GM21381 (cell line): ENCODE measurements at regions not wholly inside any gene's neighbourhood (a gene's known extent, or its start where the extent isn't known, plus 50 kb on each side); places are given as distances from the start of the nearest gene placed in this dataset.

Source experiments
- ATAC-seq: cut with Tn5 transposase; IDR thresholded peaks from one replicate; pipeline ENCODE4 v1.9.1; 2021; ENCODE audit warnings: mild to moderate bottlenecking, moderate library complexity; ENCODE audit not compliant: unreplicated experiment

DNA sequence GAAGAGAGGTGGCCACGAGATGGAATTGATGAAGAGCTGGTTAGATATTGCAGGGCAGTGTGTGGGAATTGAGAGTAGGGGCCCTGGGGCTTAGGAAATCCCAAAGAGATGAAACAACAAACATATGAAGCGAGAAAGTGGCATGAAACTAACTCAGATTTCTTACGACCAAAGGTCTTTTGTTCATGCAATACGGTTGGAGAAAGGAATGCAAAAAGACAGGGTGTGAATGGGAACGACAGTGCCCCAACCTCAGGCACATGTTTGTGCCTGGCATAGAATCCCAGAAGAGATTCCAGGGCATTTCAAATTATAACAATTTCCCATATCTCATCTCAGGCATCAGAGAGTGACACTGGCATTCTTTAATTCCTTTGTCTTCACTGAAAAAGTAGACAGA is 199.2 kb downstream of the ACTL7B start:
- no peak for ATAC-seq

DNA sequence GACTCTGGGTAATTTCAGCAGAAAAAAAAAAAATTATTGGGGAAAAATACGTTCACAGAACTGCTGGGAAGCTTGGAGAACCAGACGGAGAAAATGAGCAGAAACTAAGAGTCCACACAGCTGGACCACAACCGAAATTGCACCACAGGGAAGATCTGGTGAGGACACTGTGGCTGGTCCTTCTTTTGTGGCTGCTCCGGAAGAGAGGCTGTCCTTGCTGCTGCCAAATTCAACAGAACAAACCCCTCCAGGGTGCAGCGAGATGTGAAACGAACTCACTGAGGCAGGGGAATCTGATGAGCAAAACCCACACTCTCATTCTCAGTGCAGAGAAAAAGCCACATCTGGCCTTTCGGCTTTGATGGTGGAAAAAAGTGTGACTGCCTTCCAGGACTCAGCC is 200.0 kb downstream of the ACTL7B start:
- ATAC-seq: no peak

DNA sequence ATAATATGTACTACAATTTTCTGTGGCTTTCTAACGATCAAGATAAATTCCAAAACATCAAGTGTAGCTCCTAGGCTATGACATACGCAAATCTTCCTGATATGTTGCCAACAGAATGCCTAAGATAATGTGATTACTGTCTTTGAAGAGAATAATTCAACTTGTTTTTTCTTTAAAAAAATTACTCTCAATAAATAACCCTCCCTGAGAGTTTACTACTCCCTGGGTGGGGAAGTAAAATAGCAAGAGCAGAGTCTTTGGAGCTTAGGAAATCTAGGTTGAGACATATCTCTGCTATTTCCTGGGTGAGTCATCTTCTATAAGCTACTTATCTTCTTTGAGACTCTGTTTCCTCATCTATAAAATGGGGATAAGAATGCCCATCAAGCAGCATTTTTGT is 201.2 kb downstream of the ACTL7B start:
- ATAC-seq: no peak

DNA sequence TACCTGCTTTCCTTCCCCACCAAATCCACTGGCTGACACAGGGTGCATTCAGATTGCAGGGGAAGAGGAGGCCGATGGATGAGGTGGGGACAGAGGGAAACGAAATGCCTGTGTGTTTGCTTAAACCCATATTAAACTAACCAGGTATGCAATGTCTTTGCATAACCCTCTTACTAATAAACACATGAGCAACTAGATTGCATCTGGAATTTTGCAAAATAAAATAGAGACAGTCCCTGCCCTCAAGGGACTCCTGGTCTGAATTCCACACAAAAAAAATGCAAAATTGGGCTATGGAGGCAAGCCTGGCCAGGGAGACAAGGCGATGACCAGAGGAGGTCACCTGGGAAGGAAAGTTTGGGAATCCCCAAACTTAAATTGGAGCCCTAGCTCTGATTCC is 202.9 kb downstream of the ACTL7B start:
- no peak for ATAC-seq

DNA sequence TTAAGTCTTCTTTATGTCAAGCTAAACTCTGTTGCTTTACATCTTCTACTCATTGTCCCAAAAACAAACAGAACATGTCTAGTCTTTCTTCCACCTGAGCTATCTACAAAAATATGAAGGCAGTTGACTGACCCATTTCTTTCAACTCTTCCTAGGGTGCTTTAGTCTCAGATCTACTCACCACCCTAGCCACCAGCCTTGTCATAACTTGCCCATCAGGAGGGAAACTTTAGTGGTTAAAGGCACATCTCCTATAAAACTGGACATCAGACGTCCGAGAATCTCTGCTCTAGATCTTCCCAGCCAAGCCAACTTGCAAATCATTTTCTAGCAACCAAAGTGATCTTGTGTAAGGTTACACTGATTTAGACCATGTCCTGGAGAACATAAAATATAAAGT is 205.0 kb downstream of the ACTL7B start:
- no peak for ATAC-seq

DNA sequence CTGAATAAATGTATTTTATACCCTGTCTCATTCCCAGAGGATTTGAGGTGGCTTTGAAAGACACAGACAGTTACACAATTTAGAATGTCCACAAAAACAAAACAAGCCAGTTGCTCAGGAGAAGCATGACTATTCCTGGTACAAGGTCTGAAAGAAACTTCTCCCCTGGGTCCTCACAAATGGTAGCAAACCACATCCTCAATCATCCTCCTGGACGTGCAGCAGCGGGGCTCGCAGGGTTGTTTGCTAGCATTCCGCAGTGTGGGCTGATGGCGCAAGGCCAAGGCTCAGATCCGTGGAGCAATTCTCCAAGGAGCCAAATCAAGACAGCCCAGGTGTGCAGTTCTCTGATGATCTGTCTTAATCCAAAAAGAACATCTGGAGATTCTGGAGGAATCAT is 210.3 kb downstream of the ACTL7B start:
- no peak for ATAC-seq

DNA sequence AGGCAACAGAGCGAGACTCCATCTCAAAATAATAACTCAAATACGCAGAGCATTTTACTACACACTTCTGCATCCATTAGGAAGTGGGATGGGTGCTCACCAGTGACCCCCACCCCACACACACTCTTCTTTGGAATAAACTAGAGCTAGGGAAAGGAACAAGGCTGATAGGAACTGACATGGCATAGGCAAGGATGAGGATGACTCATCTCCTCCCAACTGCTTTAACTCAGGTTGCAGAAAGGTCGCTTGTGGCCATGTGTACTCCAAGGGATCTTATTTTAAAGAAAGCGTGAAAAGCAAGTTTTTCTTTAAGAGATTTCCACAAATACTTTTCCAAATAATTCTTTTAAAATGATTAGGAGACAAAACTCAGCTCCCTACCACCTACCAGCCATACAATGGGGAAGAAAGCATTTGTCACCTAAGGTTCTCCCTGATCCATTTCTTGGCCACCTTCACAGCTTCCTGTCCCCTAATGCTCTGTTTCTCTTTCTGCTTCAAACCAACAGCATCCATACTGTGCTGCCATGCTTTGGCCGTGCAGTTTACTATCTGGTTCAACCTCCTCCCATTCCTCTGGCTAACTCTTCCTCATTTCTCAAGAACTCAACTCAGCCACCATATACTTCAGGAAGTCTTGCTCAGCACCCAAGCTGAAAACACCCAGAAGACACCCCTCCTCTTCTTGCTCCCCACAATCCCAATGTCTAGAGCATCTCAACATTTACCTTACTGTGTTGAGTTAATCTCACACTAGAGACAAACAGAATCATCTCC is 211.9 kb downstream of the ACTL7B start:
- ATAC-seq: no peak

DNA sequence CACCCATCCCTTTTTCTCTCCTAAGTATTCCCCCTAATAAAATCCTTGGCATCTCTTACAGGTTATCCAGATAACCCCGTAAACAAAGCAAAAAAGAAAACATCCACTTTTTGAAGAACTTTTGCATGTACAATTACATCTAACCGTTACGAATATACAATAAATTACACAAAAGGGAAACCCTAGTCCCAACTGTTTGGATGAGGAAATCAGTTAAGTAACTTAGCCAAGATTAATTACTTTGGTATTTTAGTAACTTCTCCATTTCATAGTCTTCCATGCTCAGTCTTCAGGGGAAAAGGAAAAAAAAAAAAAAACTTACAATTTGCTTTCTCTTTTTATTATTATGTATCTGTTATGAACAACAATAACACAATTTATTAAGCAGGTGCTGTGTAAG is 212.9 kb downstream of the ACTL7B start:
- ATAC-seq: no peak

DNA sequence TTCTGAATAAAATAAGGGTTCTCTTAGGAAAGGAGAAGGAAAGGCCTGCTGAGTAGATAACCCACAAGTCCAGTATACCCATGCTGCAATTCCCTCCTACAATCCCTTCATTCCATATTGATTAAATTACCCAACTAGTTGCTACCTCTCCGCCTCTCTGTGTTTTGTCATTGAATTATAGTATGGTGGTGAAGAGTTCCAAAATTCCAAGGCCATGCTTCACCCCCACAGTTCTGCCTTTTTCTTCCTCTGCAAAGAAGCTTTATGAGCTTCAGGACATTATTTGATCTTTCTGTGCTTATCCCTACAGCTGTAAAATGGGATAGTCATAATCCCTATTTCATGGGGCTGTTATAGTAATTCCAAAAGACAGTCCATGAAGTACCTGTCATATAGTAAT is 215.6 kb downstream of the ACTL7B start:
- ATAC-seq: no peak

DNA sequence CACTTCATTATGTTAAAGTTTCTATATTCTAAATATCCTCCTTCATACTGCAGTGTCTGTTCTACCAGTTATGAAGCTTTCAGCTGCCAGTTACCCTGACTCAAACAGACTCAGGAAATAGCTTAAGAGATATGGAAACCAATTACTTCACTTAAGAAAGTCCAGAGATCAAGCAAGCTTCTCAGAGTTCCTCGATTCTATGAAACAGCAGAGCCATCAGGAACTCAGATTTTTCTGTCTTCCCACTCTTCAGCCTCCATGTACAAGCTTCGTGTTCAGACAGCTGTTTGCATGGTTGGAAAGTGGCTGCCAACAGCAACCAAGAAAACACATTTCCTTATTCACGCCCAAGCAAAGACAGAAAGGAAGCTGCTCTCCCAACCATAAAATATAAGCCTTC is 216.1 kb downstream of the ACTL7B start:
- no peak for ATAC-seq

DNA sequence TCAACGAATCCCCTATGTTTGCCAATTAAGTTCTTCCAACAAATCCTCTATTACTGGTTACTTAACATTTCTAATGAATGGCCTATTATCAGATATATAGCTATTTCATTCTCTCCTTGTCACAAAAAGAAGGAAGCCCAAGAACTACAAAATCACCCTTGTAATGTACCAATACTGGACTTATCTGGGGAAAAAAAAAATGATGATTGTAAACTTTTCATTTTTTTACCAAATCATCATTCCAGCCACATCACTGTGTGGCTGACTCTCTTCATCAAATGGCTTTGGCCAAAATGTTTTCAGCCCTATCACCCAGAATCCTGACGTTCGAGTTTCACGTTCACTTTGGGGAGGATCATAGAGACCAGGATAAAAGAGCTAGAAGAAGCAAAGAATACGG is 216.7 kb downstream of the ACTL7B start:
- ATAC-seq: no peak

DNA sequence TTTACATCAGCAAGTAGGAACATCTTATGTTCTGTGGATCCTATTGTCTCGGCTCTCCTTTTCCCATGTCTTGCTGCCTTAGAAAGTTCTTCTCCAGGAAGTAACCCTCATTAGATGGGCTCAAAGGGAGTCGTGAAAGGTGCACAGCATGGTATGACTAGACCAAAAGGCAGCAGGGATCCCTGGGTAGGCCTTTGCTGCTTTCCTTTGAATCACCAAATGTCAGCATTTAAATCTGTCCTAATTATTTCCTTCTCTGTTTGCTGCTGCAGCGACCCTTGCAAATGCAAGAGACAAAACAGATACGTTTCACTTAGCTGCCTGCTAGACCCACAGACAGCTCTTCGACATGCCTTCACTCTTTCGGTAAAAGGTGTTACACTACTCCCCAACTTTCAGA is 218.4 kb downstream of the ACTL7B start:
- no peak for ATAC-seq

DNA sequence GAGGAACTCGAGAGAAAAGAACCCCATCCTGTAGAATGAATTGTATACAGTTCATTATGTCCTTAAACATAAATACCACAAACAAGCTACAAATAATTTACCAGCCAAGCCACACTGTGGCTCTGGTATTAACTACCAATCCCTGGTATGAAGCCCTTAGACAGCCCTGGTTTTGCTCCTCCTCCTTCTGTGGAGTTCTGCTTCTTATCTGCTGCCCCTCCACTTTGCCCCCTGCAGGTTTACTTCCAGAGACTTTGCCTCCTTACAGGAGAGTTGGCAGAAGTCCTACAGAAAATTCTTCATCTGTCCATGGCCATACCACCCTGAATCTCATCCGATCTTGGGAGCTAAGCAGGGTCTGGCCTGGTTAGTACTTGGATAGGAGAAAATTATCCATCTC is 219.8 kb downstream of the ACTL7B start:
- ATAC-seq: no peak

DNA sequence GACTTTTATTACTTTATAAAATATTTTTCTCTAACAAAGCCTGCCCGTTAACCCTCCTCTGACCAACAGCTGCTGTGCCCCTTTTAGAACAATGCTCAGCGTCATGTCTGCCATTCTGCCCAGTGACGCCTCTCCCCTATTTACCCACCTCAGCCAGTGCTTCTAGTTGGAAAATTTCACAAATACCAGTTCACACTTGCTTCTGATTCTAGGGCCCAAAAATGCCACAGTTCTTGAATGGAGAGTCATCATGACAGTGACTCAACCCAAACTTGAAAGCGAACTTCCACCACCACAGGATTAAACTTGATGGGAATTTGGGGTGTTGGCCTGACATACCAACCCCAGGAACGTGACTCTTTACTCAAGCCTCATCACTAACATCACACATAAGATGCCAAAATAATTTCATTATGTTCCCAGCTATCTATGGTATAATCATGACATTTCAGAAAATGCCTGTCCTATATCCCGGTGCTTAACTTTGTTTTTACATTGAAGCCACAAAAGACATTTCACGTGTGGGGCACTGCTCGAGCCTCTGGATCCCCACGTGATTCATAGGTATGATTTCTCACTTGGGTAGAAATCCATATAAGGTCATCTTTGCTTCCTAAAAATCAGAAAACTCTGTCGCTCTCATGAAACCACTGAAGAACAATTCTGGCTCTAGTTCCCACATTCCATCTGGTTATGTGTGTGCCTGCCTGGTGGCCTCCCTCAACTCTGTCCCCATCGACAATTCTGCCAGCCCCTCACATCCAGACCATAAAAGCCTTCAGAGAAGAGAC is 220.9 kb downstream of the ACTL7B start:
- no peak for ATAC-seq

DNA sequence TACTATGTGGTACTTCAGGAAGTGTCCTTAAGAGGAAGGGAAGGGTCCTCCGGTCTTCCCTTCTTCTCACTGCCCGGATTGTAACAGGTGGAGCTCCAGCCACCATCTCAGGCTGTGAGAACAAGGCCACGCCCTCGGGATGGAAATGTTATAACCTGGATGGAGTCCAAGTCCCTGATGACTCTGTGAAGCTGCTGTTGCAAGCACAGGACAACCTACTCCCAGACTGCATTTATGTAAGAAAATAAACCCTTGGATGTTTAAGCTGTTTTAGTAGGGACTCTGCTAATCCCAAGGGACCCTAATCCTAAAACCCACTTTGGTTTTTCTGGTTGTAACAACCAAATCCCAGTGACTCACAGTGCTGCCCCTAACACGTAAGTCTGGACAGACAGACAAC is 221.6 kb downstream of the ACTL7B start:
- ATAC-seq: no peak

DNA sequence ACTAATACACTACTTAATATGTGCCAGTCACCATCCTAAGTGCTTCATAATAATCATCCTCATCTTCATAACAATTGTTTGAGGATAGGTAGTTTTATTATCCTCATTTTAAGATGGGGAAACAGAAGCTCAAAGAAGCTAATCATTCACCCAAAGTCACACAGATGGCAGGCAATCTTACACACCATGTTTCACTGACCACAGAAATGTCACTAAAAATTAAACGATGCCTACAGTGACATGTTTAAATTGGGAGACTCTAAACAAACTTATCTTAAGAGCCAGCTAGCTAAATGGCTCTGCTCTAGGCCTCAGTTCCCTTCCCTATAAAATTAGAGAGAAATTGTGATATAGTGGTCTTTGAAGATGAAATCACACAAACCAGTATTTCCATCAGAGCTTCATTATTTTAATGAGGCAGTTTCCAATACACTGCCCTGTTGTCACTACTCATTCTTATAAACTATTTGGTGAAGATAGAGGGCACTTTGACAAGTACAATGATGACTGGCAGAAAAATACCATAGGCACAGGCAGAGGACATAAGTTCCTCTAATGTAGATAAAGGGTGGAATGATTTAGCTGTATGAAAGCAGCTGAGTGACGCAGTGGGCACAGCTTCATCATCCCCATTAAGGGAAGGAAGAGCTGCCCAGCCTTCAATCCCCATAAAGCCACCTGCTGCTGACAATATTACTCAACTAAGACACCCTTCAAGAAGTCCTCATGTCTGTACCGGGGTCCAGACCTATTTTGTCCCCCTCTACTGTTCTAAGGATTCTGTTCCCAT is 224.1 kb downstream of the ACTL7B start:
- ATAC-seq: no peak

DNA sequence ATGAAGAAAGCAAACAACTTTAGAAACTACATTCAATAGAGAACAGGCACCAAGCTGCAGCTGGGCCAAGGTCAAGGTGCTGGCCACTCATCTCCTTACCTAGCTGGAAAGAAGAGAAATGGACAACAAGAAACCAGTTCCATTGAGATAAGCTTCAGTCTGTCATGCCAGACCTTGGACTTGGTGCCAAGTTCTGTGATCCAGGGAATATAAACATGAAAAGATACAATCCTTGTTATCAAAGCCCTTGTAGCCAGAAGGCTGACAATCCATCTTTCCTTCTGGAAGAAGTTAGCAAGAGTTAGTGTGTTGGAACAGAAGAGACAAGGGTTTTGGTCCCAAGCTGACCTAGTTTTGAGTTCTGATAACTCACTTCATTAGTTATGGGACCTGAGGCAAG is 227.5 kb downstream of the ACTL7B start:
- ATAC-seq: no peak

DNA sequence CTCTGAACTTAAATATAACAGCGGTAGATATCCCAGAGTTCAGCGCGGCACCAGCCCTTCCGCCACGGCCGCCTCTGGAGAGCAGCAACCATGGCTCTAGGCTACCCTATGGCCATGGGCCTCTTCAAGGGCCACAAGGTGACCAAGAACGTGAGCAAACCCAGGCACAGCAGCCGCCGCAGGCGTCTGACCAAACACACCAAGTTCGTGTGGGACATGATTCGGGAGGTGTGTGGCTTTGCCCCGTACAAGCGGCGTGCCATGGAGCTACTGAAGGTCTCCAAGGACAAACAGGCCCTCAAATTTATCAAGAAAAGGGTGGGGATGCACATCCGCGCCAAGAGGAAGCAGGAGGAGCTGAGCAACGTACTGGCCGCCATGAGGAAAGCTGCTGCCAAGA is 229.0 kb downstream of the ACTL7B start:
- ATAC-seq: no peak

DNA sequence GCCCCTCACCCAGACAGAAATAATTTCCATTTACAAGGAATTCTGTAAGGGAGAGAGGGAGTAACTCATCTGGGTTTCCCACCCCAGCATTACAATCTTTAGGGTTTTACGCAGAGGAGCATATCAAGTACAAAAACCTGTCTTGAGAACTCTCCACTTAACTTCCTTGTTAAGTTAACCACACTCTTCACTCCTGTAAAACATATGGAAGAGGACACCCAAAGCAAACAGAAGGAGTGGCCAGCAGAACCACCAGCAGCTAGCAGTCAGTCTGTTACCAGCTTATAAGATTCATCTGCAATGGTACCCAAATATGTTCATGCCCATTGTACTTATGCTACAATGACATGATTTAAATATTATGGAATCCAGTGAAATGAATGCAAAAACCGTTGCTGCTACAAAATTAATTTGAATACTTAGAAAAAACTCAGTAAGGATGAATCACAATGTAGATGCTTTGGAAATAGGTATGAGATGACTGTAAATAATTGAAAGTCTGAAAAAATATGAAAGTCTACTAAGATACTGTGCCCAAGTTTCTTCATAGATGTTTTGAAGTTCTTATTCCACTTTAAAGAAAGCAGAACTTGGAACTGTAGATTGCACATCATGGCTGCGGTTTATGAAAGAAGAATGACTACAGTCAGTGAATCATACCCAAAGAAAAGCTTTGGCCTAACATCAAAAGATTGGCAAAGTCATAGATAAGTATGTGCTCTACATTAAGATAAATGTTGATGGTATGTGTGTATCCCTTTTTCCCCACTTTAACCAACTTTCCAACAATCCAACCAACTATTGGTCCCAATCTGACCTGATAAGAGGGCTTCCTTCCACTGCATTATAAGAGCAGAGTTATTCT is 233.6 kb downstream of the ACTL7B start:
- no peak for ATAC-seq

DNA sequence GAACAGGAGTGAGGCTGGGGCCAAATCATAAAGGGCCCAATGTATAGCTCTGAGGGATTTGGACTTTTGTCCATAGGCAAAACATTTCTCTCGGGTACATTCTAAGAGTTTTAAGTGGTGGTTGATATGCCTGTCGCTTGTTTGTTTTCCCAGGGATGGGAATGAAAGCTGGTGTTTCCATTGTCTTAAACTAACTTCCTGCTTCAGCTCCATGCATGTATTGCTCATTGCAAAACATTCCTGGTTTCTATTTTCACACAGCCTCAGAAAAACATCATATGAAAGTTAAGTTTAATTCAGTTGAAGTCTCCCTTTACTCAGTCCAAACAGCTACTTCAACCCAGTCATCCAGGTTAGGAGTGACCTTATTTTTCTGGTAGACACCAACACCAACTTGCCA is 235.0 kb downstream of the ACTL7B start:
- ATAC-seq: no peak
